ENCODE measurements at regions not wholly inside any gene's neighbourhood (a gene's known extent, or its start where the extent isn't known, plus 50 kb on each side); places are given as distances from the start of the nearest gene placed in this dataset.

- TF ChIP-seq CTCF (conservative IDR thresholded peaks at IDR 0.05; ENCODE audit: low read length), result no peak
- no peak for TF ChIP-seq EZH2phosphoT487 (IDR thresholded peaks at IDR 0.05; ENCODE audit: borderline replicate concordance)
Measured at GRCh38 chr17:70621566-70621965, 452.2 kb downstream of the KCNJ2 start.

Measured in Loucy (cell line).